RWPE1 (cell line): ENCODE measurements at regions not wholly inside any gene's neighbourhood (a gene's known extent, or its start where the extent isn't known, plus 50 kb on each side); places are given as distances from the start of the nearest gene placed in this dataset.
"Not testable (repeated sequence)": the region's sequence is repeated elsewhere in the genome, so short reads cannot be mapped to it uniquely, and the experiment has no call there.

Source experiments
- CTCF ChIA-PET: fragments of 350-600 bp; sonication (Branson Sonifier 250); formaldehyde crosslinking; extraction: SDS; loops from one replicate; lab custom pipeline; 2021; lab: Yijun Ruan, JAX
- POLR2A ChIA-PET: fragments of 400-600 bp; formaldehyde crosslinking; extraction: SDS; loops from one replicate; lab custom pipeline; 2020; ENCODE audit warnings: antibody characterized with exemption; ENCODE audit not compliant: low non-redundant PET; lab: Yijun Ruan, JAX
- DNase-seq: peaks from one replicate; pipeline ENCODE4 v3.0.0; 2012; ENCODE audit warnings: low spot score
- H3K27ac ChIP-seq: fragments of 450-650 bp; 2 replicates; pipeline ENCODE4 v1.5.1; 2017
- TF ChIP-seq, protein P1 (sequence below): fragments of 450-650 bp; conservative IDR thresholded peaks from 2 replicates; pipeline ENCODE4 v1.5.1; 2017; ENCODE audit warnings: low read depth, mild to moderate bottlenecking

DNA sequence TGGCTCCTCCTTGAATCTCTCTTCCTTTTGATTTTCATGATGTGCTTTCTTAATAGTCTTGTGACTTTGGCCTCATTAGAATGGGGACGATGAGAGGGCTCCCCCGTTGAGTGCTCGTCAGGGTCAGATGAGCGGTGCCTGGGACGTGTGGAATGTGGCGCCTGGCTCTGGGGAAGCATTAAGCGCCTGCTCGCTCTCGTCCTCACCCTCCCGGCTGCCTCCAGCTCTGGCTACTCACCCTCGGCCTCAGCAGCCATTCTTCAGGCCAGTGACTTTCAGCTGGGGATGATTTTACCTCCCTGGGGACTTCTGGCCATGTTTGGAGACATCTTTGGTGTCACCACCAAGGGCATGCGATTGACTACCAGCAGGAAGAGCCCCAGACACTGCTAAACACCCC lies 69.7 kb downstream of the RPS6KA4 start:
- DNase-seq: no peak
- TF ChIP-seq, protein P1, sequence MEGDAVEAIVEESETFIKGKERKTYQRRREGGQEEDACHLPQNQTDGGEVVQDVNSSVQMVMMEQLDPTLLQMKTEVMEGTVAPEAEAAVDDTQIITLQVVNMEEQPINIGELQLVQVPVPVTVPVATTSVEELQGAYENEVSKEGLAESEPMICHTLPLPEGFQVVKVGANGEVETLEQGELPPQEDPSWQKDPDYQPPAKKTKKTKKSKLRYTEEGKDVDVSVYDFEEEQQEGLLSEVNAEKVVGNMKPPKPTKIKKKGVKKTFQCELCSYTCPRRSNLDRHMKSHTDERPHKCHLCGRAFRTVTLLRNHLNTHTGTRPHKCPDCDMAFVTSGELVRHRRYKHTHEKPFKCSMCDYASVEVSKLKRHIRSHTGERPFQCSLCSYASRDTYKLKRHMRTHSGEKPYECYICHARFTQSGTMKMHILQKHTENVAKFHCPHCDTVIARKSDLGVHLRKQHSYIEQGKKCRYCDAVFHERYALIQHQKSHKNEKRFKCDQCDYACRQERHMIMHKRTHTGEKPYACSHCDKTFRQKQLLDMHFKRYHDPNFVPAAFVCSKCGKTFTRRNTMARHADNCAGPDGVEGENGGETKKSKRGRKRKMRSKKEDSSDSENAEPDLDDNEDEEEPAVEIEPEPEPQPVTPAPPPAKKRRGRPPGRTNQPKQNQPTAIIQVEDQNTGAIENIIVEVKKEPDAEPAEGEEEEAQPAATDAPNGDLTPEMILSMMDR: no peak
- CTCF ChIA-PET: no interaction called here
- POLR2A ChIA-PET: no interaction called here
- no peak overlapping the region for H3K27ac ChIP-seq

DNA sequence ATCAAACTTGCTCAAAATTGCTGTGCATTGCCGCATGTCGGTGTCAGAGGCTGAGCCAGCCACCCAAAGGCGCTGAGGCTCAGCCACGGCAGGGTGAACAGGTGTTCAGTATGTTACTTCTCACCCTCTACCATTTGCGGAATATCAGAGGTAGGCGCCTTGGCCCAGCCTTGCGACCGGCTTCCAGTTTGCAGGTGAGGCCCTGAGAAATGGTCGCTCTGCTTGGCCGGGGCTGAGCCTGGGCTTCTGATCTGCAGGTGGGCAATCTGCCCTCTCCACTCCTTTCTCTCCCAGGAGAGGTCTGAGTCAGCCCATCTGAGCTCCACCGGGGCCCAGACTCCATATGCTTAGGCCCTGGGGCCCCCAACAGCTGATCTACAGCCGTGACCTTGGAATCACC lies 71.0 kb downstream of the RPS6KA4 start:
- ChIA-PET CTCF (no interaction called here), POLR2A (no interaction called here)
- TF ChIP-seq, protein P1: no peak
- H3K27ac ChIP-seq: no peak overlapping the region
- DNase-seq: no peak

DNA sequence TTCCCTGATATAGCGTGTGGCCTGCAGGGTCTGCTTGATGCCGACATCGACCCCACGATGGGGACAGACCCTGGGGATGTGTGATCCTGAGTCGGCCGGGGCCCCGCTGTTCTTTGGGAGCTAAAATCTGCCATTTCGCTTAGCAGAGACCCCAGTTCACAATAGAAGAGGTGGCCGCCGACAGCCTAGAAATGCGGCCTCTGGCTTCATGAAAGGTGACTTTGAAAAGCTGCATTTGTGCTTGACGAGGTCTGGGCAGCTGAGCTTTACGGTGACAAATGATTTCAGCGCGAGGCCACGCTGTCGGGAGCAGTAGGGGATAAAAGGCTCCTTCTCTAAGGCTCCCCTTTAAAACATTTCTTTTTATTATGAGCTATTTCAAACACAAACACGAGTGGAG lies 71.7 kb downstream of the RPS6KA4 start:
- CTCF ChIA-PET: interaction anchor here (0.9 kb wide), 1 partner anchor 86 kb away, joined by 3 read pairs; no protein-coding TSS in a partner anchor
- TF ChIP-seq, protein P1: no peak
- no peak for DNase-seq
- POLR2A ChIA-PET: no interaction called here
- no peak overlapping the region for H3K27ac ChIP-seq

DNA sequence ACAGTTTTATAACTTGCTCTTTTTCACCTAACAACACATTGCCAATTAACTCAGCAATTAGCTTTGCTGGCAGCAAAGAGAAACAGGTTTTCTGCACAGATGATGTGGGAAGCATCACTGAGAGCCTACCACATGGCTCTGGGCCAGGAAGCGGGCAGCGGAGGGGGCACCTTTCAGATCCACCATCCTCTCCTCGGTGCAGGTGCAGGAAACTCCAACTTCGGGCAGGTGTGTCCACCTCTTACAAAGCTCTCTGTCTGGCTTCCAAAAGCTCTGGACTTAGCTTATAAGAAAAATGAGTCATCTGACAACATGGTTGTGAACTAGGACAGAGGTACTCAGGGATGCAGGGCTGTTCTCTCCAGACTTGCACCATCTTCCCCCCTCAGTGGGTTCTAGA lies 77.0 kb downstream of the RPS6KA4 start:
- H3K27ac ChIP-seq: no peak overlapping the region
- TF ChIP-seq, protein P1: no peak
- no peak for DNase-seq
- ChIA-PET POLR2A (interaction anchor here (1.2 kb wide), 1 partner anchor 130 kb away, joined by 5 read pairs; no protein-coding TSS in a partner anchor), CTCF (interaction anchor here (0.6 to 1.0 kb wide), 2 partner anchors 13 to 208 kb away, joined by 3 read pairs; no protein-coding TSS in a partner anchor)

DNA sequence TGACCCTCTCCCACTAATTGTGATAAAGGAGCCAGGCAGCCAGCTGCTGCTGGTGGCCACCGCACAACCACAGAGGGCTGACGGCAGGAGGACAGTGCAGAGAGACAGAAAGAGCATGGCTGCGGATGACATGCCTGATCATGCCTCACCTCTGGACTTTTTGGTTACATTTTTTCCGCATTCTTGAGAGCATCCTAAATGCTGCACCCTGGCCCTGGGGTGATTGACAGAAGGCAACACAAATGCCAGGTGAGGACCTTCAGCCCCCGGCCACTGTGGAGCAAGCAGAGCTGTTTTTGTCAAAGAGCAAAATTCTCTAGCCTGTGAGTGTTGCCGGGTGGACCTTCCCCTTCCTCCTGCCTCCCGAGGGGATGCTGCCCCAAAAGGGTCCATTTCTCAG lies 78.5 kb downstream of the RPS6KA4 start:
- DNase-seq: peak; percentile 27
- TF ChIP-seq, protein P1: no peak
- no peak overlapping the region for H3K27ac ChIP-seq
- POLR2A ChIA-PET: no interaction called here
- CTCF ChIA-PET: interaction anchor here (0.8 to 1.3 kb wide), 2 partner anchors 12 to 68 kb away, joined by 4 to 10 read pairs; no protein-coding TSS in a partner anchor

DNA sequence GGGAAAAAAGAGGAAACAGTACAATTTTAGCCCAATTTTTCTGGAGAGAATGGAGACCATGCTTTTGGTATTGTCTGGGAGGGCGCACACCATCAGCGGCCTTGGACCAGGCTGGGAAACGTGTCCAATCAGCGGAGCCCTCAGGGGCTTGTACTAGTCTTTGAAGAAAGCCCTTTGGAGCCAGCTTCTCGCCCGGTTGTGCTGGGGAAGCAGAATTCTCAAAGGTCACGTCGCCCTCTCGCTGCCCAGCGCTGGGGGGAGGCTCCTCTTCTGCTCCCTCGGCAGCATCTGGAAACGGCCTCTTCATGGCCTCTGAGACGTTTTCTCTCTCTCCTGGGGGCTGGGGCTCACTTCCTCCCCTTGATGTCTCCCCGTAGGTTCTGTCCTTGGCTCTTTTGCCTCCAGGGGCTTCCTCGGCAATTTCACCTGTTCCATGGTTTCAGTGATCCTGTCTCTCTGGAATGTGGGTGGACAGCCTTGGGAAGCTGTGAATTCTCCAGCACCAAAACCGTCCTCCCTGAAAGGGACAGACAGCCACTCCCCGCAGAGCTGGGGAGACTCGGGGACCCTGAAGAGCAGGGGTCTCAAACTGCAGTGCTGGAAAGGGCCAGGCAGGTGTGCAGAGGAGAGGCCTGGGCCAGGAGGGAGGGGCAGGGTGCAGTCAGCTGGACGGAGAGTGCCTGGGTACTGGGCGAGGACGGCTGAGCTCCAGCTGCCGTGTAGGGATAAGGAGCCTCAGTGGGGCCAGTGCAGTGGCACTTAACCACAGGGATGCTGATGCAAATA lies 80.2 kb downstream of the RPS6KA4 start:
- CTCF ChIA-PET: interaction anchor here (0.6 to 1.5 kb wide), 2 partner anchors 9 to 10 kb away, joined by 5 to 6 read pairs; no protein-coding TSS in a partner anchor

DNA sequence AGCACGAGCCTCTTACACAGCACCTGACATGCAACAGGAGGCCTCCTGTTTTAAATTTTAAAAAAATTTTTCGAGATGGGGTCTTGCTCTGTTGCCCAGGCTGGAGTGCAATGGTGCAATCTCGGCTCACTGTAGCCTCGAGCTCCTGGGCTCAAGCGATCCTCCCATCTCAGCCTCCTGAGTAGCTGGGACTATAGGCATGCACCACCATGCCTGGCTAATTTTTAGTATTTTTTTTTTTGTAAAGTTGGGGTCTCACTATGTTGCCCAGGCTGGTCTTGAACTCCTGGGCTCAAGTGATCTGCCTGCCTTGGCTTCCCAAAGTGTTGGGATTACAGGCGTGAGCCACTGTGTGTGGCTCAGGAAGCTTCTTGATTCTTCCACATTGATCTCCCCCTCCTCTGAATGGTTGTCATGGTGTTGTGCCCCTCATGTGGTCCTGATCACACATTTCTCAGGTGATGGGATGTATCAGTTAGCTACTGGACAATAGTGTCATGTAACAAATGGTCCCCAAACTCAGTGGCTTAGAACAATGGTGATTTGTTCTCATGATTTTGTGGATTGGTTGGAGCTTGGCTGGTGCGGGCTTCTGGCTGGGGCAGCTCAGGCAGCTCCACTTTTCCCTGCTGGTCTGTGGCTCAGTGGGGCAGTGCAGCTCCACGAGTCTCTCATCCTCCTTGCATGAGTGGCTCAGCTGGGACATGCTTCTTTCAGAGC lies 81.0 kb downstream of the RPS6KA4 start:
- CTCF ChIA-PET: interaction anchor here (0.5 to 1.5 kb wide), 4 partner anchors 8 to 515 kb away, joined by 3 to 6 read pairs (median 6); no protein-coding TSS in a partner anchor
- DNase-seq, POLR2A ChIA-PET, H3K27ac ChIP-seq: not testable (repeated sequence)

More for the DNA sequence above, 80.2 kb downstream of the RPS6KA4 start:
- peak; percentile 38 for DNase-seq
- no peak overlapping the region for H3K27ac ChIP-seq
- POLR2A ChIA-PET: no interaction called here
- TF ChIP-seq, protein P1: no peak
